HG03558 (cell line): ENCODE measurements at regions not wholly inside any gene's neighbourhood (a gene's known extent, or its start where the extent isn't known, plus 50 kb on each side); places are given as distances from the start of the nearest gene placed in this dataset.
"Not testable (repeated sequence)": the region's sequence is repeated elsewhere in the genome, so short reads cannot be mapped to it uniquely, and the experiment has no call there.

Experiments
- ATAC-seq: cut with Tn5 transposase; IDR thresholded peaks from one replicate; pipeline ENCODE4 v1.9.1; 2021; ENCODE audit warnings: moderate number of reproducible peaks; ENCODE audit not compliant: unreplicated experiment; ENCODE audit errors: extremely low read depth

GRCh38 chr5:101284736-101285375 is 381.8 kb upstream of the ST8SIA4 start:
- no peak for ATAC-seq

DNA sequence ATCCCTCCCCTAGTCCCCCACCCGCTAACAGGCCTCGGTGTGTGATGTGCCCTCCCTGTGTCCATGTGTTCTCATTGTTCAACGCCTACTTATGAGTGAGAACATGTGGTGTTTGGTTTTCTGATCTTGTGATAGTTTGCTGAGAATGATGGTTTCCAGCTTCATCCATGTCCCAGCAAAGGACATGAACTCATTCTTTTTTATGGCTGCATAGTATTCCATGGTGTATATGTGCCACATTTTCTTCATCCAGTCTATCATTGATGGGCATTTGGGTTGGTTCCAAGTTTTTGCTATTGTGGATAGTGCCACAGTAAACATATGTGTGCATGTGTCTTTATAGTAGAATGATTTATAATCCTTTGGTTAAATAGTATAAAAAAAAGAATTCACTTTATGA is 380.9 kb upstream of the ST8SIA4 start:
- not testable (repeated sequence) for ATAC-seq

DNA sequence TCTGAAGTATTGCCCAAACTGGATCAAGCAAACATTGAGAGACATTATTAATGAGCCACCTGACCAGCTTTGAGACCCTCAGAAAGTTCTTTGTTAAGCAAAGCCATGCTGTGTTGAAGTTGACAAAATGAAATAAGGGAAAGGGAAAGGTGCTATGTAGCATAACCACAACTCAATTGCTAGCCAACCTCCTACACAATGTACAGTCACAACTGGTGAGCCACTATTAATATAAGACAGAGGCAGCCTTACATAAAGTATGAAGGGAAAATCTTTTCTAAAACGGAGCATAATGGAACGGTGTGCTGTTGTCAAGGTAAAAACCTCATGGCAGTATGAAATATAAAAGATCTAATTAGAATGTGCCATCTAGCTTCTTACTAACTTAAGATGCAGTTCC is 375.8 kb upstream of the ST8SIA4 start:
- no peak for ATAC-seq

DNA sequence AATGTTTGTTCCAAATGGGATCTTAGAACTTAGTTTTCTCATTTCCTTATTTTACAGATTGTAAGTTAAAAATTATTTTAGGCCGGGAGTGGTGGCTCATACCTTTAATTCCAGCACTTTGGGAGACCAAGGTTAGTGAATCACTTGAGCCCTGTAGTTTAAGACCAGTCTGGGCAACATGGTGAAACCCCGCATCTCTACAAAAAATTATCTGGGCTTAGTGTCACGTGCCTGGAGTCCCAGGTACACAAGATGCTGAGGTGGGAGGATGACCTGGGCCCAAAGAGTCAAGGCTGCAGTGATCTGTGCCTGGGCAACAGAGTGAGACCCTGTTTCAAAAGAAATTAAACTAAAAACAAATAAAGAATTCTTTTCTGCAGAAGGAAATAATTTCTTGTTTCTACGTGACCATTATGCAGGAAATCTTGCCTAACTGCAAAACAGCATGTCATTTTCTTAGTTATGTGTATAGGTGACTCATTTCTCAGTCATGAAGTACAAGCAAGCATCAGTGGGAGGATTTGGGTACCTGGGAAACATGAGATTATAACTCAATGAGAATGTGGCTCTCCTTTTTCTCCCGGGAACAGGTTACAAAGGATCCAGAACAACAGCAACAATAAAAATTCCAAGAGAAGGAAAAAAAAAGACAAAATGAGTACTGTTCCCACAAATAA is 375.1 kb upstream of the ST8SIA4 start:
- ATAC-seq, result no peak

GRCh38 chr5:101271945-101272344 is 368.9 kb upstream of the ST8SIA4 start:
- no peak for ATAC-seq

- no peak for ATAC-seq
These were observed 368.3 kb upstream of the ST8SIA4 start for GRCh38 chr5:101271416-101271815.

- no peak for ATAC-seq
These were observed 357.8 kb upstream of the ST8SIA4 start for GRCh38 chr5:101260857-101261256.

- no peak for ATAC-seq
These were observed 350.0 kb upstream of the ST8SIA4 start for GRCh38 chr5:101253096-101253495.

DNA sequence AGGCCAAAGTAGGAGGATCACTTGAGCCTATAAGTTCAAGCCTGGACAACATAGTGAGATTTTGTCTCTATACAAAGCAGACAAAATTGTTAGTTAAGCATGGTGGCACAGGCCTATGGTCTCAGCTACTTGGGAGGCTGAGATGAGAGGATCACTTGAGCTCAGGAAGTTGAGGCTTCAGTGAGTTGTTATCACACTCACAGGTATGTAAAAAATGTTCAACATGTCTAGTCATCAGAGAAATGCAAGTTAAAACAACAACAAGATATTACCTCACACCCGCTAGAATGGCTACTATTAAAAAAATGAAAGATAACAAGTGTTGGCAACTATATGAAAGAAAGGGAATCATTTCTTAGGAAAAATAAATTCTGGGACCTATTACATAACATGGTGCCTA is 341.5 kb upstream of the ST8SIA4 start:
- no peak for ATAC-seq

DNA sequence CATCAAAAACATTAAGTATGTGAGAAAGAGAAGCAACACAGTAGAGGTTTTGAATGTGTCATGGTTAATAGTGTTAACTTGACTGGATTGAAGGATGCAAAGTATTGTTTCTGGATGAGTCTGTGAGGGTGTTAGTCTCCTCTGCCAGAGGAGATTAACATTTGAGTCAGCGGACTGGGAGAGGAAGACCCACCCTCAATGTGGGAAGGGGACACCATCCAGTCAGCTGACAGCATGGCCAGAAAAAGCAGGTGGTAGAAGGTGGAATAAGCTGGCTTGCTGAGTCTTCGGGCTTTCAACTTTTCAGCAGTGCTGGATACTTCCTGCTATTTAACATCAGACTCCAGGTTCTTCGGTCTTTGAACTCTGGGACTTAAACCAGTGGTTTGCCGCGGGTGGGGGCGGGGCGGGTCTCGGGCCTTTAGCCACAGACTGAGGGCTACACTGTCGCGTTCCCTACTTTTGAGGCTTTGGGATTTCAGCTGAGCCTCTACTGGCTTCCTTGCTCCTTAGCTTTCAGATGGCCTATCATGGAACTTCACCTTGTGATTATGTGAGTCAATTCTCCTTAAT is 309.9 kb upstream of the ST8SIA4 start:
- no peak for ATAC-seq

DNA sequence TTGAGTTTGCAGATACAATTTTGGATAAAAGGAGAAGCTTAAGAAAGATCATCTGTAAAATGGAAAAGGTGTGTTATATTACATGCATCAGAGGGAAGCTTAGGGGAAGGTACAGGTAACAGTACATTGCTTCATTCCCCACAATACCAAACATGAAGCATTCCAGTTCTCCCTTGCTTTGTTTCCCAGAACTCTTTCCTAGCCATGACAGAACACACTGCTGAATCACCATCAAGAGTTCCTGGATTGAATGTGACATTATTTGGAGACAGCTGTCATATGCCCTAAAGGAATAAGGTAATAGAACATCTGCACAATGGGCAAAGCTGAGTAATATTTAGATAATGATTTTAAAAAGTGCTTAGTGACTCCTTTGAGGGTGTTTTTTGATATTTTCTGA is 303.5 kb upstream of the ST8SIA4 start:
- ATAC-seq, result no peak

DNA sequence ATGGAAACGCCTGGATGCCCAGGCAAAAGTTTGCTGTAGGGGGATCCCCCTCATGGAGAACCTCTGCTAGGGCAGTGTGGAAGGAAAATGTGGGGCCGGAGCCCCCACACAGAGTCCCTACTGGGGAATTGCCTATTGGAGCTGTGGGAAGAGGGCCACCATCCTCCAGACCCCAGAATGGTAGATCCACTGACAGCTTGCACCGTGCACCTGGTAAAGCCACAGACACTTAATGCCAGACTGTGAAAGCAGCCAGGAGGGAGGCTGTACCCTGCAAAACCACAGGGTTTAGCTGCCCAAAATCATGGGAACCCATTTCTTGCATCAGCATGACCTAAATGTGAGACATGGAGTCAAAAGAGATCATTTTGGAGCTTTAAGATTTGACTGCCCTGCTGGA is 302.0 kb upstream of the ST8SIA4 start:
- ATAC-seq, result not testable (repeated sequence)

GRCh38 chr5:101180365-101180764 is 277.3 kb upstream of the ST8SIA4 start:
- not testable (repeated sequence) for ATAC-seq

DNA sequence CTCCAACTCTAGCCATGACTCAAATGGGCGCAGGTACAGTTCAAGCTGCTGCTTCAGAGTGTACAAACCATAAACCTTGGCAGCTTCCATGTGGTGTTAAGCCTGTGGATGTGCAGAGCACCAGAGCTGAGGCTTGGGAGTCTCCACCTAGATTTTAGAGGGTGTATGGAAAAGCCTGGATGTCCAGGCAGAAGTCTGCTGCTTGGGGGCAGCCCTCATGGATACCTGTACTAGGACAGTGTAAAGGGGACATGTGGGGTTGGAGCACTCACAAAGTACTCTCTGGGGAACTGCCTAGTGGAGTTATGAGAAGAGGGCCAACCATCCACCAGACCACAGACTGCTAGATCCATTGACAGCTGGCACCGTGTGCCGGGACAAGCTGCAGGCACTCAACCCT is 273.5 kb upstream of the ST8SIA4 start:
- no peak for ATAC-seq

DNA sequence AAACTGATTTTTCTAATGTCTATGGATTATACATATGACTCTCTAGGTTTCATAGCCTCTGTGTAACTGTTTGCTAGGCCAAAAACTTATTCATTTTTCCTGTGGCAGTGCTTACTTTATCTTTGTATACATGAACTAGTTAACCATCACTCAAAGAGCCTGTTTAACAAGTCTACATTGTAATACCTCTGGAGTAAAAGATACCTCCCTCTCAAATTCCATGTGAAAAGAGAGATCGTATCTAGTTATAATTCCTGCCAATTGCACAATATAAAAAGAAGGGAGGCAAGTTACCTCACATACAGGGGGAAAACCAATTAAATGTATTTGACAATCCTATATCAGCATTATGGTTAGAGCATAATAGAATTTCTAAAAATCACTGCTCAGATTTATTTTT is 271.9 kb upstream of the ST8SIA4 start:
- no peak for ATAC-seq

- no peak for ATAC-seq
These were observed 260.0 kb upstream of the ST8SIA4 start for GRCh38 chr5:101163088-101163487.

- no peak for ATAC-seq
These were observed 256.9 kb upstream of the ST8SIA4 start for GRCh38 chr5:101160002-101160401.

DNA sequence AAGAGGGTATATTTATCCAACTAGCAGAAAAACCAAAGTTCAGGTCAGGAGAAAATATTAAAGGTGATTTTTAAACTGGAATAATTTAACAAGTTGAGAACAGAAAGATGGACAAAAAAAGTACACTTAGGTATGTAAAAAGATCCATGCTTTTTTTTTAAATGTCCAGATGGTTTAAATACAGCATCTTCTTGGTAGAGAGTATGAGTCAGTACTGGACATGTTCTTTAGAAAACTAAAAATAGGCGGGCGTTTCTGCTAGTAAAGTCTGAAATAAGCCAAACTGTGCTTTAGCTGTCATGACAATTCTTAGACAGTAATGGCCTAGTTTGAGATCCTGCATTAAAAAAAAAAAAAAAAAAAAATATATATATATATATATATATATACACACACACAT is 255.9 kb upstream of the ST8SIA4 start:
- no peak for ATAC-seq

- no peak for ATAC-seq
These were observed 250.4 kb upstream of the ST8SIA4 start for GRCh38 chr5:101153526-101153925.

- ATAC-seq, result no peak
These were observed 240.4 kb upstream of the ST8SIA4 start for GRCh38 chr5:101143526-101143925.

DNA sequence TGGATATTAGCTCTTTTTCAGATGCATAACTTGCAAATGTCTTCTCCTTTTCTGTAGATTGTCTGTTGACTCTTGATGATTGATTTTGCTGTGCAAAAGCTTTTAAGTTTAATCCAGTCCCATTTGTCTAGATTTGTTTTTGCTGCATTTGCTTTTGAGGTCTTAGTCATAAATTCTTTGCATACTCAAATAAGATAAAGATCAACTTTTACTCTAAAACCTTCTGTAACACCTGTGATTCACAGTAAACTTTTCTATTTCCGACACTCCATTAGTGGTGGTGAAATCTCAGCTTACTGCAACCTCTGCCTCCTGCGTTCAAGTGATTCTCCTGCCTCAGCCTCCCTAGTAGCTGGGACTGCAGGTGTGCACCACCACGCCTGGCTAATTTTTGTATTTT is 239.0 kb upstream of the ST8SIA4 start:
- ATAC-seq, result no peak

DNA sequence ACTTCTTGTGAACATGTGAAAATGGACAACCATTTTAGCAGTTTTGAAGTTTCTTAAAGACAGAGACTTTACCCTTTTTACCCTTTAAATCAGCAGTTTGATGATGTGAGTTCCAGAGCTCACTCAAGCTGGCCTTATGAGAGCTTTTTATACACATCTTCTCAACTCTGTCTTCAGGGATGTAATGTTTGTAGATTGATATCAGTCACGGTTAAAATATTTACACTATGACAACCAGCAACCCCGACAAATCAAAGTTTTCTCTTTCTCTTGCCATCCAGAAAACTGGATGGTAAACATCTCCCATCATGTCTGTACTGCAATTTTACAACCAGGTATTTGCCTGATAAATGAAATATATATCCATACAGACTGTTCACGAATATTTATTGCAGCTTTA is 233.4 kb upstream of the ST8SIA4 start:
- no peak for ATAC-seq
